SK-N-SH (cell line): ENCODE measurements at regions not wholly inside any gene's neighbourhood (a gene's known extent, or its start where the extent isn't known, plus 50 kb on each side); places are given as distances from the start of the nearest gene placed in this dataset.

ENCODE experiments used
- CTCF ChIA-PET: fragments of 300-600, 350-600 bp; formaldehyde crosslinking; extraction: SDS; loops from one replicate; lab custom pipeline; 2021; lab: Yijun Ruan, JAX
- POLR2A ChIA-PET: fragments of 350-600 bp; sonication (Branson Sonifier 250); formaldehyde crosslinking; extraction: SDS; loops from one replicate; lab custom pipeline; 2020; ENCODE audit warnings: antibody characterized with exemption, inconsistent platforms; lab: Yijun Ruan, JAX
- DNase-seq: peaks from one replicate; pipeline ENCODE4 v3.0.0; 2012
- H2AFZ ChIP-seq: fragments of 200-600 bp; sonication (generic); 2 replicates; pipeline ENCODE4 v1.8.1; 2016; ENCODE audit warnings: antibody characterized with exemption, mild to moderate bottlenecking, low read depth
- H3F3A ChIP-seq: fragments of 200-600 bp; sonication (generic); replicated peaks from 2 replicates; pipeline ENCODE3; 2016; ENCODE audit warnings: antibody characterized with exemption, mild to moderate bottlenecking; ENCODE audit not compliant: insufficient read depth
- H3K27ac ChIP-seq, 2 experiments: fragments of 200-500 bp in 1 of 2; fragments of 200-600 bp in 1 of 2; sonication (Bioruptor generic) in 1 of 2; sonication (generic), shearing (Covaris generic) in 1 of 2; 2 replicates each; pipeline versions ENCODE4 v1.5.1 to v1.6.1; 2014 to 2016; ENCODE audit warnings: low read depth in 2 of 2, inconsistent platforms in 1 of 2, low read length in 1 of 2, mild to moderate bottlenecking in 1 of 2, mixed read lengths in 1 of 2
- H3K27me3 ChIP-seq: fragments of 200-600 bp; sonication (generic), shearing (Covaris generic); 2 replicates; pipeline ENCODE4 v1.6.1; 2016; ENCODE audit warnings: mixed run types; ENCODE audit not compliant: insufficient read depth
- H3K36me3 ChIP-seq, 2 experiments: fragments of 200-500 bp in 1 of 2; fragments of 200-600 bp in 1 of 2; sonication (Bioruptor generic) in 1 of 2; sonication (generic) in 1 of 2; replicated peaks in 1 of 2; 2 replicates each; pipeline versions ENCODE3 to v1.5.1; 2014 to 2016; ENCODE audit warnings: low read length in 1 of 2, mild to moderate bottlenecking in 1 of 2; ENCODE audit not compliant: insufficient read depth in 2 of 2, control insufficient read depth in 1 of 2
- H3K4me1 ChIP-seq, 2 experiments: fragments of 200-500 bp in 1 of 2; fragments of 200-600 bp in 1 of 2; sonication (Bioruptor generic) in 1 of 2; sonication (generic), shearing (Covaris generic) in 1 of 2; 2 replicates each; pipeline versions ENCODE4 v1.5.1 to v1.6.1; 2014 to 2016; ENCODE audit warnings: low read depth in 1 of 2, low read length in 1 of 2, mixed run types in 1 of 2; ENCODE audit not compliant: insufficient read depth in 2 of 2, control insufficient read depth in 1 of 2
- H3K4me2 ChIP-seq: fragments of 200-600 bp; sonication (generic), shearing (Covaris generic); 2 replicates; pipeline ENCODE4 v1.6.1; 2017; ENCODE audit warnings: mixed run types
- H3K4me3 ChIP-seq, 2 experiments: fragments of 200-500 bp in 1 of 2; fragments of 200-600 bp in 1 of 2; sonication (Bioruptor generic) in 1 of 2; sonication (generic), shearing (Covaris generic) in 1 of 2; 2 replicates each; pipeline versions ENCODE4 v1.5.1 to v1.8.1; 2014 to 2016; ENCODE audit warnings: low read depth in 2 of 2, inconsistent platforms in 1 of 2, low read length in 1 of 2, mild to moderate bottlenecking in 1 of 2, mixed read lengths in 1 of 2, moderate library complexity in 1 of 2
- H3K79me2 ChIP-seq: fragments of 200-600 bp; sonication (generic); 2 replicates; pipeline ENCODE4 v1.8.1; 2017; ENCODE audit warnings: mild to moderate bottlenecking; ENCODE audit not compliant: insufficient read depth
- H3K9ac ChIP-seq: fragments of 200-600 bp; sonication (generic); 2 replicates; pipeline ENCODE4 v1.6.1; 2017; ENCODE audit warnings: mixed run types
- H3K9me2 ChIP-seq: fragments of 200-600 bp; sonication (generic); 2 replicates; pipeline ENCODE4 v1.6.1; 2017; ENCODE audit warnings: mixed run types
- H3K9me3 ChIP-seq: fragments of 200-600 bp; sonication (generic); 2 replicates; pipeline ENCODE4 v1.6.1; 2017; ENCODE audit warnings: mixed run types, mild to moderate bottlenecking, moderate library complexity
- H4K20me1 ChIP-seq: fragments of 200-600 bp; sonication (generic); 2 replicates; pipeline ENCODE4 v1.6.1; 2017; ENCODE audit warnings: mild to moderate bottlenecking, mixed run types; ENCODE audit not compliant: insufficient read depth
- ELF1 ChIP-seq: IDR thresholded peaks from 2 replicates; pipeline ENCODE4 v1.4.0; 2012
- EP300 ChIP-seq, 2 experiments: IDR thresholded peaks; 2 replicates each; pipeline versions ENCODE4 v1.4.0 to v1.6.1; 2012; ENCODE audit warnings: borderline replicate concordance in 1 of 2, low read depth in 1 of 2, low read length in 1 of 2
- EZH2phosphoT487 ChIP-seq: fragments of 200-600 bp; sonication (generic); IDR thresholded peaks from 2 replicates; pipeline ENCODE4 v1.6.1; 2017; ENCODE audit warnings: low read depth, mixed run types, mild to moderate bottlenecking, antibody characterized with exemption, moderate library complexity, borderline replicate concordance
- NFIC ChIP-seq: IDR thresholded peaks from 2 replicates; pipeline ENCODE4 v1.4.0; 2012; ENCODE audit warnings: borderline replicate concordance
- RAD21 ChIP-seq: IDR thresholded peaks from 2 replicates; pipeline ENCODE4 v1.6.1; 2012; ENCODE audit warnings: mild to moderate bottlenecking, low read length
- REST ChIP-seq: IDR thresholded peaks from 2 replicates; pipeline ENCODE4 v1.6.1; 2012; ENCODE audit warnings: mild to moderate bottlenecking, low read depth, low read length, moderate library complexity
- RFX5 ChIP-seq: IDR thresholded peaks from 2 replicates; pipeline ENCODE4 v1.6.1; 2012; ENCODE audit warnings: mild to moderate bottlenecking, improper control_type of control experiment, low read length
- RXRA ChIP-seq: IDR thresholded peaks from 2 replicates; pipeline ENCODE4 v1.4.0; 2012; ENCODE audit warnings: low read depth, mild to moderate bottlenecking, borderline replicate concordance
- SMC3 ChIP-seq: IDR thresholded peaks from 2 replicates; pipeline ENCODE4 v1.6.1; 2012; ENCODE audit warnings: low read depth, low read length, improper control_type of control experiment
- TF ChIP-seq, protein P1 (sequence below): fragments of 150-350 bp; IDR thresholded peaks from 2 replicates; pipeline ENCODE4 v1.6.1; 2016; ENCODE audit warnings: mild to moderate bottlenecking, low read depth, low read length
- TF ChIP-seq, protein P2 (sequence below): IDR thresholded peaks from 2 replicates; pipeline ENCODE4 v1.4.0; 2012; ENCODE audit warnings: low read depth
- TF ChIP-seq, protein P3 (sequence below): IDR thresholded peaks from 2 replicates; pipeline ENCODE4 v1.4.0; 2012; ENCODE audit warnings: low read depth, borderline replicate concordance

- ChIA-PET CTCF (no interaction called here), POLR2A (no interaction called here)
- H3K4me1 ChIP-seq: no peaks in the 10 kb centered on the region; a peak in 1 of 4 replicates
- H3F3A ChIP-seq: no peaks in the 10 kb centered on the region
- H3K79me2 ChIP-seq: no peaks in the 10 kb centered on the region
- no peaks in the 10 kb centered on the region for H3K9me2 ChIP-seq
- DNase-seq: no peak
- no peak overlapping the region for H3K4me2 ChIP-seq
- H3K36me3 ChIP-seq: no peaks in the 10 kb centered on the region
- no peak overlapping the region for H2AFZ ChIP-seq
- H4K20me1 ChIP-seq: no peaks in the 10 kb centered on the region
- no peak overlapping the region for H3K9ac ChIP-seq
- no peak overlapping the region for H3K4me3 ChIP-seq
- no peak overlapping the region for H3K27ac ChIP-seq
- H3K27me3 ChIP-seq: no peaks in the 10 kb centered on the region
- no peak for TF ChIP-seq ELF1
- TF ChIP-seq NFIC: no peak
- TF ChIP-seq REST: no peak
- TF ChIP-seq, protein P1, sequence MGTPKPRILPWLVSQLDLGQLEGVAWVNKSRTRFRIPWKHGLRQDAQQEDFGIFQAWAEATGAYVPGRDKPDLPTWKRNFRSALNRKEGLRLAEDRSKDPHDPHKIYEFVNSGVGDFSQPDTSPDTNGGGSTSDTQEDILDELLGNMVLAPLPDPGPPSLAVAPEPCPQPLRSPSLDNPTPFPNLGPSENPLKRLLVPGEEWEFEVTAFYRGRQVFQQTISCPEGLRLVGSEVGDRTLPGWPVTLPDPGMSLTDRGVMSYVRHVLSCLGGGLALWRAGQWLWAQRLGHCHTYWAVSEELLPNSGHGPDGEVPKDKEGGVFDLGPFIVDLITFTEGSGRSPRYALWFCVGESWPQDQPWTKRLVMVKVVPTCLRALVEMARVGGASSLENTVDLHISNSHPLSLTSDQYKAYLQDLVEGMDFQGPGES: no peak
- no peak for TF ChIP-seq RFX5
- TF ChIP-seq, protein P2, sequence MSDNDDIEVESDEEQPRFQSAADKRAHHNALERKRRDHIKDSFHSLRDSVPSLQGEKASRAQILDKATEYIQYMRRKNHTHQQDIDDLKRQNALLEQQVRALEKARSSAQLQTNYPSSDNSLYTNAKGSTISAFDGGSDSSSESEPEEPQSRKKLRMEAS: no peak
- TF ChIP-seq EZH2phosphoT487: no peak
- TF ChIP-seq EP300 (IDR thresholded peaks at IDR 0.05; ENCODE audit: borderline replicate concordance in 1 of 2, low read depth in 1 of 2, low read length in 1 of 2): no peak
- TF ChIP-seq, protein P3, sequence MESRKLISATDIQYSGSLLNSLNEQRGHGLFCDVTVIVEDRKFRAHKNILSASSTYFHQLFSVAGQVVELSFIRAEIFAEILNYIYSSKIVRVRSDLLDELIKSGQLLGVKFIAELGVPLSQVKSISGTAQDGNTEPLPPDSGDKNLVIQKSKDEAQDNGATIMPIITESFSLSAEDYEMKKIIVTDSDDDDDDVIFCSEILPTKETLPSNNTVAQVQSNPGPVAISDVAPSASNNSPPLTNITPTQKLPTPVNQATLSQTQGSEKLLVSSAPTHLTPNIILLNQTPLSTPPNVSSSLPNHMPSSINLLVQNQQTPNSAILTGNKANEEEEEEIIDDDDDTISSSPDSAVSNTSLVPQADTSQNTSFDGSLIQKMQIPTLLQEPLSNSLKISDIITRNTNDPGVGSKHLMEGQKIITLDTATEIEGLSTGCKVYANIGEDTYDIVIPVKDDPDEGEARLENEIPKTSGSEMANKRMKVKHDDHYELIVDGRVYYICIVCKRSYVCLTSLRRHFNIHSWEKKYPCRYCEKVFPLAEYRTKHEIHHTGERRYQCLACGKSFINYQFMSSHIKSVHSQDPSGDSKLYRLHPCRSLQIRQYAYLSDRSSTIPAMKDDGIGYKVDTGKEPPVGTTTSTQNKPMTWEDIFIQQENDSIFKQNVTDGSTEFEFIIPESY: no peak
- TF ChIP-seq SMC3: no peak
- TF ChIP-seq RXRA: no peak
- no peak for TF ChIP-seq RAD21
- TF ChIP-seq, all 33 proteins: peak for 0
- no peaks in the 10 kb centered on the region for H3K9me3 ChIP-seq
Measured at GRCh38 chr13:63671296-63671695, 2255.6 kb upstream of the PCDH20 start.
